Activated T-helper 1 cell treated with anti-CD3 and anti-CD28 coated beads, Interleukin-12 subunit alpha, Interleukin-12 subunit beta, Interleukin-2, Interleukin-4 antibody, amounts not matched to agents 30 ng/mL and 10 ng/mL and 1 ng/mL, durations not matched to agents 14 hours and 24 hours and 36 hours (primary cell): ENCODE measurements at regions not wholly inside any gene's neighbourhood (a gene's known extent, or its start where the extent isn't known, plus 50 kb on each side); places are given as distances from the start of the nearest gene placed in this dataset.
A peak's percentile ranks its signal among the peaks of the same experiment; 100 is the strongest.

Experiments used
- DNase-seq: peaks from one replicate; pipeline ENCODE4 v3.0.0; 2021; ENCODE audit warnings: low spot score
- H3K27ac Mint-ChIP-seq: one replicate; pipeline ENCODE4 v1.8.0; 2021; ENCODE audit warnings: mild to moderate bottlenecking, mixed read lengths
- H3K27me3 Mint-ChIP-seq: one replicate; pipeline ENCODE4 v1.8.0; 2022; ENCODE audit warnings: mild to moderate bottlenecking, moderate library complexity, mixed read lengths; ENCODE audit not compliant: insufficient read depth
- H3K36me3 Mint-ChIP-seq: one replicate; pipeline ENCODE4 v1.8.0; 2021; ENCODE audit warnings: low read depth, mixed read lengths
- H3K4me1 Mint-ChIP-seq: one replicate; pipeline ENCODE4 v1.8.0; 2021; ENCODE audit warnings: low read depth, mixed read lengths
- H3K4me3 Mint-ChIP-seq: one replicate; pipeline ENCODE4 v1.8.0; 2021; ENCODE audit warnings: mild to moderate bottlenecking, moderate library complexity, mixed read lengths
- H3K9me3 Mint-ChIP-seq: one replicate; pipeline ENCODE4 v1.8.0; 2021; ENCODE audit warnings: mixed read lengths
- intact Hi-C: fragments of 100-400 bp; cut with micrococcal nuclease; formaldehyde crosslinking; loops from one replicate; pipeline ENCODE4 v1.15.1; 2024

GRCh38 chr15:69848551-69849231 lies 249.0 kb downstream of the TLE3 start:
- no peak for DNase-seq
- no peak overlapping the region for H3K27ac Mint-ChIP-seq
- intact Hi-C loops: no loop called here
- H3K9me3 Mint-ChIP-seq: peaks cover 7% of the 10 kb centered on the region
- no peaks in the 10 kb centered on the region for H3K36me3 Mint-ChIP-seq
- H3K4me3 Mint-ChIP-seq: no peak overlapping the region
- peaks cover 17% of the 10 kb centered on the region for H3K27me3 Mint-ChIP-seq
- H3K4me1 Mint-ChIP-seq: peaks cover 6% of the 10 kb centered on the region

GRCh38 chr15:69849232-69849610 lies 248.5 kb downstream of the TLE3 start:
- Mint-ChIP-seq H3K9me3 (peaks cover 7% of the 10 kb centered on the region), H3K27ac (no peak overlapping the region), H3K4me3 (no peak overlapping the region), H3K4me1 (peaks cover 6% of the 10 kb centered on the region), H3K36me3 (no peaks in the 10 kb centered on the region), H3K27me3 (peaks cover 17% of the 10 kb centered on the region)
- intact Hi-C loops: no loop called here
- no peak for DNase-seq

- peaks cover 7% of the 10 kb centered on the region for H3K9me3 Mint-ChIP-seq
- H3K4me1 Mint-ChIP-seq: peaks cover 6% of the 10 kb centered on the region
- H3K27me3 Mint-ChIP-seq: peaks cover 13% of the 10 kb centered on the region
- intact Hi-C loops: no loop called here
- no peak for DNase-seq
- H3K4me3 Mint-ChIP-seq: no peak overlapping the region
- H3K27ac Mint-ChIP-seq: no peak overlapping the region
- no peaks in the 10 kb centered on the region for H3K36me3 Mint-ChIP-seq
These were observed 245.2 kb downstream of the TLE3 start for GRCh38 chr15:69852482-69852881.

GRCh38 chr15:69852916-69853315 lies 244.8 kb downstream of the TLE3 start:
- H3K27me3 Mint-ChIP-seq: peaks cover 12% of the 10 kb centered on the region
- peak overlapping the region; percentile 3 for H3K27ac Mint-ChIP-seq
- peaks cover 6% of the 10 kb centered on the region for H3K4me1 Mint-ChIP-seq
- no peak overlapping the region for H3K4me3 Mint-ChIP-seq
- DNase-seq: no peak
- peaks cover 7% of the 10 kb centered on the region for H3K9me3 Mint-ChIP-seq
- H3K36me3 Mint-ChIP-seq: no peaks in the 10 kb centered on the region
- intact Hi-C loops: no loop called here

- peaks cover 6% of the 10 kb centered on the region for H3K4me1 Mint-ChIP-seq
- intact Hi-C loops: no loop called here
- no peak overlapping the region for H3K27ac Mint-ChIP-seq
- H3K9me3 Mint-ChIP-seq: peaks cover 7% of the 10 kb centered on the region
- H3K36me3 Mint-ChIP-seq: no peaks in the 10 kb centered on the region
- H3K4me3 Mint-ChIP-seq: no peak overlapping the region
- DNase-seq: no peak
- H3K27me3 Mint-ChIP-seq: peaks cover 10% of the 10 kb centered on the region
These were observed 244.2 kb downstream of the TLE3 start for GRCh38 chr15:69853544-69853951.

GRCh38 chr15:69854001-69854400 lies 243.7 kb downstream of the TLE3 start:
- H3K27ac Mint-ChIP-seq: no peak overlapping the region
- H3K9me3 Mint-ChIP-seq: peaks cover 7% of the 10 kb centered on the region
- no peak for DNase-seq
- intact Hi-C loops: no loop called here
- H3K27me3 Mint-ChIP-seq: peaks cover 6% of the 10 kb centered on the region
- peaks cover 1% of the 10 kb centered on the region for H3K4me1 Mint-ChIP-seq
- no peak overlapping the region for H3K4me3 Mint-ChIP-seq
- no peaks in the 10 kb centered on the region for H3K36me3 Mint-ChIP-seq

- H3K9me3 Mint-ChIP-seq: peaks cover 7% of the 10 kb centered on the region
- intact Hi-C loops: no loop called here
- H3K4me3 Mint-ChIP-seq: no peak overlapping the region
- no peak overlapping the region for H3K27ac Mint-ChIP-seq
- H3K36me3 Mint-ChIP-seq: no peaks in the 10 kb centered on the region
- H3K27me3 Mint-ChIP-seq: peaks cover 4% of the 10 kb centered on the region
- DNase-seq: no peak
- no peaks in the 10 kb centered on the region for H3K4me1 Mint-ChIP-seq
These were observed 243.1 kb downstream of the TLE3 start for GRCh38 chr15:69854521-69855181.

DNA sequence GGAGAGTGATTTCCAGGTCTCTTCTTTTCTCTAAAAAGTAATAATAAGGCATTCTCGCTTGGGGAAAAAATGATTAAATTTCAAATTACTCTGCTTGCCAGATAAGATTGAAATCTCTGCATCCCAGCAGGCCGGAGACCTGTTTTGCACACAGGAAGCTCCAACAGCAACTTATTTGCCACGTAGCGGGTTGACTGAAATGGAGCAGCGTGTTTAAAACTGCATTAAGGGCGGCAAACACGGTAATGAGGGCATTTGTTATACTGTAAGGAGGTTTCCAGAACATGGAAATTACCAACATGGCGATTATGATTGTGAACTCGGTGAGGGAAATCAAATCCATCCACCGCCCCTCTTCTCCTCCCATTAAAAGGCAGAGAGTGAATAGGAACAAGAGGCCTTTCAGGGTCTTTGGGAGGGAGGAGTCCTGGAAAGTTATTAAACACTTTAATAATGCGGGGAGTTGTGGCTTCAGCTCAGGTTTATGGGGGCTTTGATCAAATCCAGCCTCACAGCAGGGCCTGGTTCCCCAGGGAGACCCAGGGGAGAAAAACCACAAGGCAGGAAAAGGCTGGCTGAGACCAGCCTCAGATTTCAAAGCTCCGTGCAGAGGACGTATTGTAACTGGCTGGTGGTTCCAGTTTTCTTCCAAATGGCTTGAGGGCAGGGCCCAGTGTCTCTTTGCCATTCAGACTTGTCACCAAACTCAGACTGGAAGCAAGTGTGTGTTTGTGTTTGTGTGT lies 242.3 kb downstream of the TLE3 start:
- DNase-seq: no peak
- H3K4me1 Mint-ChIP-seq: no peaks in the 10 kb centered on the region
- H3K27me3 Mint-ChIP-seq: peaks cover 5% of the 10 kb centered on the region
- no peak overlapping the region for H3K27ac Mint-ChIP-seq
- no peak overlapping the region for H3K4me3 Mint-ChIP-seq
- intact Hi-C loops: no loop called here
- H3K9me3 Mint-ChIP-seq: peaks cover 7% of the 10 kb centered on the region
- H3K36me3 Mint-ChIP-seq: no peaks in the 10 kb centered on the region

GRCh38 chr15:69857250-69857649 lies 240.5 kb downstream of the TLE3 start:
- no peaks in the 10 kb centered on the region for H3K4me1 Mint-ChIP-seq
- intact Hi-C loops: no loop called here
- H3K27me3 Mint-ChIP-seq: peaks cover 13% of the 10 kb centered on the region
- H3K27ac Mint-ChIP-seq: no peak overlapping the region
- no peak overlapping the region for H3K4me3 Mint-ChIP-seq
- H3K9me3 Mint-ChIP-seq: peaks cover 7% of the 10 kb centered on the region
- no peaks in the 10 kb centered on the region for H3K36me3 Mint-ChIP-seq
- DNase-seq: no peak

DNA sequence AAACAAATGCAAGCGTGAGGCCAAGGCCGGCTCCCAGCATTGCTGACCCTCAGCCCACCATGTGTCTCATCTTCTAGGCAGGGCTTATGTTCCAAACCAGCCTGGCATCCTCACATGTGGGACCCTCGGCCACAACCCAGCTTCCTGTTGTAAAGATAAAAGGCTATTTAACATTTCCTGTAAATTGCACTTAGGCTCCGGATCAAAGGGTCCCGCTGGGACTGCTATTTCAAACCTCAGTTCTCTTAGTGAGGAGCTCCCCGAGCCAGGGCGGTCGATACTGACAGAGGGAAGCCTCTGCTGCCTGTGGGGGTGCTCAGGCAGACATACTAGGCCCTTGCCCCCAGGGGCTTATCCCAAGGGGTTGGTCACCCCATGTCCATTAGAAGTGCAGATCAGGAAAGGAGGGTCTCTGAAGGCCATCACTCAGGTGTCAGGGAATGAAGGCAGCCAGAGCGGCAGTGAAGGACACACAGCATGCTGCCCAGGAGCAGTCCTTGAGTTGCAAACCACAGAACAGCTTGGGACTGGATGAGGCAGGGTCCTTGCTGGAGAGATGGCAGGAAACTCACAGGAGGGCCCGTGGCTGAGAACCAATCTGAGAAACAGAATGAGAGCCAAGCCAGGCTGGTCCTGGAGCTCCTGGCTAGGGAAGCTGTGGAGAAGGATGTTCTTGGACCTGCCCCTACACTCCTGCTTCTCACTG lies 239.9 kb downstream of the TLE3 start:
- Mint-ChIP-seq H3K36me3 (no peaks in the 10 kb centered on the region), H3K9me3 (peaks cover 3% of the 10 kb centered on the region), H3K4me3 (no peak overlapping the region), H3K4me1 (no peaks in the 10 kb centered on the region), H3K27ac (no peak overlapping the region), H3K27me3 (peaks cover 15% of the 10 kb centered on the region)
- intact Hi-C loops: no loop called here
- no peak for DNase-seq

- intact Hi-C loops: no loop called here
- Mint-ChIP-seq H3K27ac (no peak overlapping the region), H3K4me3 (no peak overlapping the region), H3K9me3 (no peaks in the 10 kb centered on the region), H3K4me1 (no peaks in the 10 kb centered on the region), H3K36me3 (no peaks in the 10 kb centered on the region), H3K27me3 (peaks cover 17% of the 10 kb centered on the region)
- DNase-seq: no peak
These were observed 239.3 kb downstream of the TLE3 start for GRCh38 chr15:69858456-69858855.

DNA sequence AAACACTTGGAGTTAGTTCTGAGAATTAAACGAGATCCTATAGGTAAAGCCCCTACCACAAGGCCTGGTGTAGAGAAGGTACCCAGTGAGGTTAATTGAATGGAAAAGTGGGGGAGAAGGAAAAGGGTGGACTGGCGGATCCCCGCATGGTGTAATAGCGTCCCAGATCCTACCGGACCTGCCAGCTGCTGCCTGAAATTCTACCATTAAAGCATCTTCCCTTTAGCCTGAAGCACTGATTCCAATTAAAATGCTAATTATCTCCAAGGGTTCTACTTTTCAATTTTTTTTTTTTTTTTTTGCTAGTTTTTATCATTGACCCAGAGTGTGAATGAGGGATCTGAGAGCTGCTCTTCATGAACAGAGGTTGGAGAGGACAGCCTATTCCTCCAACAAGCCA lies 237.9 kb downstream of the TLE3 start:
- intact Hi-C loops: no loop called here
- peaks cover 17% of the 10 kb centered on the region for H3K27me3 Mint-ChIP-seq
- H3K36me3 Mint-ChIP-seq: no peaks in the 10 kb centered on the region

GRCh38 chr15:69860321-69860720 lies 237.4 kb downstream of the TLE3 start:
- intact Hi-C loops: no loop called here
- Mint-ChIP-seq H3K36me3 (no peaks in the 10 kb centered on the region), H3K4me3 (no peak overlapping the region), H3K27ac (no peak overlapping the region), H3K4me1 (no peaks in the 10 kb centered on the region), H3K9me3 (peaks cover 4% of the 10 kb centered on the region), H3K27me3 (peaks cover 17% of the 10 kb centered on the region)
- no peak for DNase-seq

More for the DNA sequence above, 237.9 kb downstream of the TLE3 start:
- Mint-ChIP-seq H3K4me1 (no peaks in the 10 kb centered on the region), H3K27ac (no peak overlapping the region), H3K4me3 (no peak overlapping the region), H3K9me3 (no peaks in the 10 kb centered on the region)
- no peak for DNase-seq
